Brain microvascular endothelial cell (primary cell): ENCODE measurements at regions not wholly inside any gene's neighbourhood (a gene's known extent, or its start where the extent isn't known, plus 50 kb on each side); places are given as distances from the start of the nearest gene placed in this dataset.

Source experiments
- DNase-seq: peaks from one replicate; pipeline ENCODE4 v3.0.0-alpha.2; 2020
- H3K27ac ChIP-seq: fragments of 250-450 bp; sonication (Bioruptor Pico); 2 replicates; pipeline ENCODE4 v1.5.1; 2020; ENCODE audit warnings: mild to moderate bottlenecking, moderate library complexity
- H3K27me3 ChIP-seq: fragments of 250-450 bp; sonication (Bioruptor Pico); replicated peaks from 2 replicates; pipeline ENCODE4 v1.5.1; 2020; ENCODE audit warnings: mild to moderate bottlenecking
- H3K36me3 ChIP-seq: fragments of 250-450 bp; sonication (Bioruptor Pico); replicated peaks from 2 replicates; pipeline ENCODE4 v1.5.1; 2020; ENCODE audit warnings: mild to moderate bottlenecking
- H3K4me3 ChIP-seq: 2 replicates; pipeline ENCODE4 v1.5.1; 2011; ENCODE audit warnings: low read depth, mild to moderate bottlenecking, control low read depth, low read length, moderate library complexity
- CTCF ChIP-seq: IDR thresholded peaks from 2 replicates; pipeline ENCODE4 v1.5.1; 2011; ENCODE audit warnings: low read depth, mild to moderate bottlenecking, moderate library complexity, low read length, control low read depth, inconsistent platforms; ENCODE audit errors: missing control alignments
- in situ Hi-C: cut with HindIII; loops from 2 replicates; pipeline ENCODE4 v1.10.0; 2017; ENCODE audit warnings: low sequenced_read_pairs, low pct_ligation_motif_present

- peak overlapping the region; percentile 84 for H3K27ac ChIP-seq
- no peak overlapping the region for H3K4me3 ChIP-seq
- TF ChIP-seq CTCF: no peak
- in situ Hi-C loops: no loop called here
- H3K36me3 ChIP-seq: no peaks in the 10 kb centered on the region
- DNase-seq: peak; percentile 39
- no peaks in the 10 kb centered on the region for H3K27me3 ChIP-seq
Observed at GRCh38 chr3:55203006-55203405, 275.1 kb upstream of the LRTM1 start.

GRCh38 chr3:55202326-55202725, 274.5 kb upstream of the LRTM1 start:
- no peaks in the 10 kb centered on the region for H3K36me3 ChIP-seq
- TF ChIP-seq CTCF: no peak
- no peak overlapping the region for H3K4me3 ChIP-seq
- peak; percentile 59 for DNase-seq
- in situ Hi-C loops: no loop called here
- no peaks in the 10 kb centered on the region for H3K27me3 ChIP-seq
- H3K27ac ChIP-seq: peak overlapping the region; percentile 84

DNA sequence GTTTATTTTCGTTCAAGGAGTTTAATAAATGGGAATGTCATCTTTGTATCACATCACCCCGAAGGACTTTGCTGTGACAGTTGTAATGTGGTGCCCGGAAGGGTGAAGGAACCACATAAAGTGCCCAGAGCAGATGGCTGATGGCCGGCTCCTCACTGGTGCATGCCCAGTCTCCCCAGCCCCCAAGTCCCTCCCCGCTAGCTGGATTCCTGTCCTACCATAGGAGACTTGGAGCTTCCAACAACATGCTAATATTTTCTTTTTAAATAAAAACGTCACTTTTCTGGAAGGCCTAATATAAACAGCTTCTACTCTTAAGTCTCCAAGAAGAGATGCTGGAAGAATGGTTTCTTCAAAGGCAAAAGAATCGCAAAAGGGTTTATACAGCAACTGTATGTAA, 273.9 kb upstream of the LRTM1 start:
- Histone ChIP-seq H3K36me3 (no peaks in the 10 kb centered on the region), H3K27ac (peak overlapping the region; percentile 84), H3K4me3 (no peak overlapping the region), H3K27me3 (no peaks in the 10 kb centered on the region)
- in situ Hi-C loops: no loop called here
- DNase-seq: no peak
- TF ChIP-seq CTCF: no peak

- in situ Hi-C loops: no loop called here
- DNase-seq: no peak
- TF ChIP-seq CTCF: no peak
- H3K27me3 ChIP-seq: no peaks in the 10 kb centered on the region
- H3K36me3 ChIP-seq: no peaks in the 10 kb centered on the region
- H3K4me3 ChIP-seq: no peak overlapping the region
- no peak overlapping the region for H3K27ac ChIP-seq
Observed at GRCh38 chr3:55200906-55201305, 273.0 kb upstream of the LRTM1 start.

- in situ Hi-C loops: no loop called here
- no peak for TF ChIP-seq CTCF
- no peaks in the 10 kb centered on the region for H3K36me3 ChIP-seq
- no peak overlapping the region for H3K4me3 ChIP-seq
- no peaks in the 10 kb centered on the region for H3K27me3 ChIP-seq
- DNase-seq: peak; percentile 87
- H3K27ac ChIP-seq: peak overlapping the region; percentile 44
Observed at GRCh38 chr3:55198554-55198953, 270.7 kb upstream of the LRTM1 start.

- Histone ChIP-seq H3K27ac (no peak overlapping the region), H3K4me3 (no peak overlapping the region), H3K27me3 (no peaks in the 10 kb centered on the region), H3K36me3 (no peaks in the 10 kb centered on the region)
- TF ChIP-seq CTCF: no peak
- in situ Hi-C loops: no loop called here
- DNase-seq: no peak
Observed at GRCh38 chr3:55197021-55197420, 269.2 kb upstream of the LRTM1 start.
